Hindlimb muscle (tissue), 1 donor: ENCODE measurements at regions not wholly inside any gene's neighbourhood (a gene's known extent, or its start where the extent isn't known, plus 50 kb on each side); places are given as distances from the start of the nearest gene placed in this dataset.
"Not testable (repeated sequence)": the region's sequence is repeated elsewhere in the genome, so short reads cannot be mapped to it uniquely, and the experiment has no call there.

Experiments used
- DNase-seq: peaks from one replicate; pipeline ENCODE4 v3.0.0-alpha.2; 2013

GRCh38 chr7:124208173-124208572 is 175.3 kb upstream of the TMEM229A start:
- no peak for DNase-seq

- no peak for DNase-seq
Observed at GRCh38 chr7:124205526-124205925, 172.7 kb upstream of the TMEM229A start.

- DNase-seq: no peak
Observed at GRCh38 chr7:124202546-124202945, 169.7 kb upstream of the TMEM229A start.

DNA sequence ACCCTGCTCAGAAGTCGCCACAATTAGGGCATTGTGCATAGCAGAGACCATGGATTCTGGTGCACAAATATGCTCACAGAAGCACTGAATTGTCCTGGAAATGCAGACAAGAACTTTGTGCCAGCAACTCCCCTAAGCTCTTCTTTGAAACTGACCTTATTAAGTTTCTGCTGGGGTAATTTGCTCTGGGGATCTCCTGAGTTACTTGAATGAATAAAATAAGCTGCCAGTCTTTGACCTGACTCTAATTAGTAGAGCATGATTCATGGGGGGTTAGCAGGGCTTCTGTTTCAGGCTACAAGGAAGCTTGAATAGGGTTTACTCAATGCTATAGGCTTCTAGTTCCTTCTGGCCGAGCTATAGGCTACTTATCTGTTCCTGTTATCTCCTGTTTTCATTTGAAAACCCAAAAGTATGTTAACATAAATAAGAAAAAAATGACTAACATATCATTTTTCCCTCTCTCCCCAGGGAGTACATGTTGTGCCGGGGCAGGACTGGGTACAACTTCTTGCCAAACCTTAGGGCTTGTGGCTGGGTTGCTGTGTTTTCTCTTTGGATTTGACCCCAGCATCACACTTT is 169.0 kb upstream of the TMEM229A start:
- no peak for DNase-seq

GRCh38 chr7:124196519-124196918 is 163.7 kb upstream of the TMEM229A start:
- no peak for DNase-seq

DNA sequence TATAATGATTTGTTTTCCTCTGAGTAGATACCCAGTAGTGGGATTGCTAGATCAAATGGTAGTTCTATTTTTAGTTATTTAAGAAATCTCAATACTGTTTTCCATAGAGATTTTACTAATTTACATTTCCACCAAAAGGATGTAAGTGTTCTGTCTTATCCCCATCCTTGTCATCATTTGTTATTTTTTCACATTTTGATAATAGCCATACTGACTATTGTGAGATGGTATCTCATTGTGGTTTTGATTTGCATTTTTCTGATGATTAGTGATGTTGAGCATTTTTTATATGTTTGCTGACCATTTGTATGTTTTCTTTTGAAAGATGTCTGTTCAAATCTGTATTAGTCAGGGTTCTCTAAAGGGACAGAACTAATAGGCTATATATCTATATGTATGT is 160.0 kb upstream of the TMEM229A start:
- DNase-seq: no peak

DNA sequence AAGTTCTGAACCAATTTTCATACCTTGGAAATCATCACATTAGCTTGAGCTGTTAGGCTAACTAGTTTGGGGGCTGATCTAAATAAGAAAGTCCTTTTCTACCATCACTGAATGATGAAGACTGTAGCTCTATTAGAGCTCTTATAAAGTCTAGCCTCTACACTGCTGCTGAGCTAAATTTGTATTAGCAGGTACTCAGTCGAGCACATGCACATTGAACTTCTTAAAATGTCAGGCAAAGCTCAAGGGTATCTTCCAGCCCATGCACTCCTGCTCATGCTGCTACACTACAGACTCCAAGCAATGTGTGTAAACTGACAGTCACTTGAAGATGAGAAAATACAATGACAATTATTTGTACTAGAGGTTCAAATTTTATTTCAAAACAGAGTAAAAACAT is 158.8 kb upstream of the TMEM229A start:
- no peak for DNase-seq

DNA sequence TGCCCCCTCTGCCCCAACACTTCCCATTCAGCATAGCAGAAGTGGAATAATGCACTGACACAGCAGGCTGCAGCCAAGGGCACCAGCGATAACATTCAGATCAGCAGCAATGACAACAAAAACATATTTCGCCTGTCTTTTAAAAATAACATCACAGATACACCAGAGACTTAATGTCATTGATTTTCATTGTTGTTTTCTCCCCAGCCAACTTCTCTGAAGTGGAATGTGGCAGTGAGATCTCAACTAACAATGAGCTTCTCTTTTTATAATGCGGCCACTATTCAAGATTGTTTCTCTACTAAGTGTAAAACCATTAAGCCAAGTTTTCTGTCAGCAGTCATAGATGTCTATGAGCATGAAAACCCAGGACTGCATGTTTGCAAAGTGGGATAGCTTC is 158.2 kb upstream of the TMEM229A start:
- no peak for DNase-seq

DNA sequence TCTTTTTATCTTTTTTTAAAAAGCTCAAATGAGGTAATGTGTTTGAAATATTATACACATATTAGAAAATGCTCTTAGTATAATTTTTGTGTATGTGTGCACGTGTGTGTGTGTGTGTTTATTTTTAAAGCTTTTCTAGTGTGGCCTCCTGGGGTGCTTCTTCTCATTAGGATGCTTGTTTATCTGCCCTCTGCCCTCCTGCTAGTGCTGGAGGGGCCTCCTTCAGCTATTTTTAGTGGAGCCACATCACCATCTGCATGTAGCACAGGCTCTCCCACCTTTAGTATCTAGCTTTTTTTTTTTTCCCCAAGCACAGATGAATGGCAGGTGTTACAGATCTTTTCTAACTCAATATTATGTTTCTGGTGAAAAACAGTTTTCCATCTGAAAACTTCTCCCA is 155.7 kb upstream of the TMEM229A start:
- DNase-seq: no peak

DNA sequence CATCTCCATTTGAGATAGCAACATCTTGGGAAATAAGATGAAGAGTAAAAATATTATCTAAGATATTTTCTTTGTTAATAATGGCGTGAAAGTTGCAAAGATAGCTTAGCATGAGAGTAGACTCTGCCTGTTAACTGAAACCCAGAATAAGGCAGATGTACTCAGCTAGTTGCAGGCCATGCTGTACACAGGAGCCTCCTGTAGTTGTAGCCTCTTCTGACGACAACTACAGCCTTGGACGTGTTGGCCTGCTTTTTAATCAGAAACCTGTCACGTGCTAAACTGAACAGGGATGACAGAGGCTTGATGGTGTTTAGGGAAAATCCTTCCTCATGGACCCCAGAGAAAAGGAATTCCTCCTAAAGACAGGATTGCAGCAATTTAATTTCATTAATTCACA is 155.1 kb upstream of the TMEM229A start:
- DNase-seq: no peak

- no peak for DNase-seq
Observed at GRCh38 chr7:124183649-124184048, 150.8 kb upstream of the TMEM229A start.

GRCh38 chr7:124179641-124180040 is 146.8 kb upstream of the TMEM229A start:
- no peak for DNase-seq

DNA sequence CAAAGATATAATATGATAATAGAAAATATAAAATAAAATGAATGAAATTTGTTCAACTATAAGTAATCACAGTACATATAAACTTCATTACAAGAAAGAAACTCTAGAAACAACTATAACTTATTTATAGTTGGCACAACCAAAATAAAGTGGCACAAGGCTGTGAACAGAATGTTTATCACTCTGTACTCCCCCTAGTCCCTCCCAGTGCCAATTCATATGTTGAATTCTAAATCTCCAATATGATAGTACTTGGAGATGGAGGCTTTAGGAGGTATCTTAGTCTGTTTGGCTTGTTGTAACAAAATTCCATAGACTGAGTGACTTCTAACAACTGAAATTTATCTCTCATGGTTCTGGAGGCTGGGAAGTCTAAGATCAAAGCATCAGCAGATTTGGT is 145.0 kb upstream of the TMEM229A start:
- DNase-seq: no peak

DNA sequence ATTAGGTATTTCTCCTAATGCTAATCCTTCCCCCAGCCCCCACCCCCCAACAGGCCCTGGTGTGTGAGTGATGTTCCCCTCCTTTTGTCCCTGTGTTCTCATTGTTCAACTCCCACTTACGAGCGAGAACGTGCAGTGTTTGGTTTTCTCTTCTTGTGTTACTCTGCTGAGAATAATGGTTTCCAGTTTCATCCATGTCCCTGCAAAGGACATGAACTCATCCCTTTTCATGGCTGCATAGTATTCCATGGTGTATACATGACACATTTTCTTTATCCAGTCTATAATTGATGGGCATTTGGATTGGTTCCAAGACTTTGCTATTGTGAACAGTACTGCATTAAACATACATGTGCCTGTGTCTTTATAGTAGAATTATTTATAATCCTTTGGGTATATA is 138.9 kb upstream of the TMEM229A start:
- DNase-seq: not testable (repeated sequence)

GRCh38 chr7:124171068-124171467 is 138.2 kb upstream of the TMEM229A start:
- peak; percentile 7 for DNase-seq

GRCh38 chr7:124168616-124169015 is 135.7 kb upstream of the TMEM229A start:
- no peak for DNase-seq

DNA sequence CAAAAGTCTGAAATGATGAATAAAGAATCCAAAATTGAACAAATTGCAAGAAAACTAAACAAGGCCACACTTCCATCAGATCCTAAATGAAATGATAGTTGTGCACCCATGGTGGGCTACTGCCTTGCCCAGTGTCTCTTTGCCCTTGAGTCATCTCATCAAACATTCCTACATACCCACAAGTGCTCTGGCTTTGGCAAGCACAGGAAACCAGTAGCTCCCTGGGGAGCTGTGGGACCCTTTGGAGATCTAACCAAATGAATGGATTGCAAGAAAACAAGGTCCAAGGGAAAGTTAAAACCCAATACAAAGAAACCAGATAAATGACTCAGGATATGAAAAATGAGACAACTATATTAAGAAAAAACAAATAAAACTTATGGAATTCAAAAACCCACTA is 129.8 kb upstream of the TMEM229A start:
- no peak for DNase-seq

- no peak for DNase-seq
Observed at GRCh38 chr7:124155432-124156022, 122.7 kb upstream of the TMEM229A start.

GRCh38 chr7:124152859-124153692 is 120.2 kb upstream of the TMEM229A start:
- no peak for DNase-seq

- DNase-seq: no peak
Observed at GRCh38 chr7:124137664-124138063, 104.8 kb upstream of the TMEM229A start.

GRCh38 chr7:124124201-124124600 is 91.3 kb upstream of the TMEM229A start:
- no peak for DNase-seq

DNA sequence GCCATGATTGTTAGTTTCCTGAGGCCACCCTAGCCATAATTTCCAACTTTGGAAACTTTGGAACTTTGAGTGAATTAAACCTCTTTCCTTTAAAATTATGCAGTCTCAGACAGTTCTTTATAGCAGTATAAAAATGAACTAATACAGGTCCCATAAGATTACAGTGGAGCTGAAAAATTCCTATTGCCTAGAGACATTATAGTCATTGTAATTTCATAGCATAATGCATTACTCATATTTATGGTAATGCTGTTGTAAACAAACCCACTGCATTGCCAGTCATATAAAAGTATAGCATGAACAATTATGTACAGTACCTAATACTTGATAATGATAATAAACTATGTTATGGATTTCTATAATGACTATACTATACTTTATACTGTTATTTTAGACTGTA is 88.0 kb upstream of the TMEM229A start:
- DNase-seq: no peak

- no peak for DNase-seq
Observed at GRCh38 chr7:124113045-124113444, 80.2 kb upstream of the TMEM229A start.

GRCh38 chr7:124106575-124106974 is 73.7 kb upstream of the TMEM229A start:
- no peak for DNase-seq
